SK-N-SH (cell line): ENCODE measurements at regions not wholly inside any gene's neighbourhood (a gene's known extent, or its start where the extent isn't known, plus 50 kb on each side); places are given as distances from the start of the nearest gene placed in this dataset.

ENCODE experiments used
- CTCF ChIA-PET: fragments of 300-600, 350-600 bp; formaldehyde crosslinking; extraction: SDS; loops from one replicate; lab custom pipeline; 2021; lab: Yijun Ruan, JAX
- POLR2A ChIA-PET: fragments of 350-600 bp; sonication (Branson Sonifier 250); formaldehyde crosslinking; extraction: SDS; loops from one replicate; lab custom pipeline; 2020; ENCODE audit warnings: antibody characterized with exemption, inconsistent platforms; lab: Yijun Ruan, JAX
- DNase-seq: peaks from one replicate; pipeline ENCODE4 v3.0.0; 2012
- H2AFZ ChIP-seq: fragments of 200-600 bp; sonication (generic); 2 replicates; pipeline ENCODE4 v1.8.1; 2016; ENCODE audit warnings: antibody characterized with exemption, mild to moderate bottlenecking, low read depth
- H3F3A ChIP-seq: fragments of 200-600 bp; sonication (generic); replicated peaks from 2 replicates; pipeline ENCODE3; 2016; ENCODE audit warnings: antibody characterized with exemption, mild to moderate bottlenecking; ENCODE audit not compliant: insufficient read depth
- H3K27ac ChIP-seq, 2 experiments: fragments of 200-500 bp in 1 of 2; fragments of 200-600 bp in 1 of 2; sonication (Bioruptor generic) in 1 of 2; sonication (generic), shearing (Covaris generic) in 1 of 2; 2 replicates each; pipeline versions ENCODE4 v1.5.1 to v1.6.1; 2014 to 2016; ENCODE audit warnings: low read depth in 2 of 2, inconsistent platforms in 1 of 2, low read length in 1 of 2, mild to moderate bottlenecking in 1 of 2, mixed read lengths in 1 of 2
- H3K27me3 ChIP-seq: fragments of 200-600 bp; sonication (generic), shearing (Covaris generic); 2 replicates; pipeline ENCODE4 v1.6.1; 2016; ENCODE audit warnings: mixed run types; ENCODE audit not compliant: insufficient read depth
- H3K36me3 ChIP-seq, 2 experiments: fragments of 200-500 bp in 1 of 2; fragments of 200-600 bp in 1 of 2; sonication (Bioruptor generic) in 1 of 2; sonication (generic) in 1 of 2; replicated peaks in 1 of 2; 2 replicates each; pipeline versions ENCODE3 to v1.5.1; 2014 to 2016; ENCODE audit warnings: low read length in 1 of 2, mild to moderate bottlenecking in 1 of 2; ENCODE audit not compliant: insufficient read depth in 2 of 2, control insufficient read depth in 1 of 2
- H3K4me1 ChIP-seq, 2 experiments: fragments of 200-500 bp in 1 of 2; fragments of 200-600 bp in 1 of 2; sonication (Bioruptor generic) in 1 of 2; sonication (generic), shearing (Covaris generic) in 1 of 2; 2 replicates each; pipeline versions ENCODE4 v1.5.1 to v1.6.1; 2014 to 2016; ENCODE audit warnings: low read depth in 1 of 2, low read length in 1 of 2, mixed run types in 1 of 2; ENCODE audit not compliant: insufficient read depth in 2 of 2, control insufficient read depth in 1 of 2
- H3K4me2 ChIP-seq: fragments of 200-600 bp; sonication (generic), shearing (Covaris generic); 2 replicates; pipeline ENCODE4 v1.6.1; 2017; ENCODE audit warnings: mixed run types
- H3K4me3 ChIP-seq, 2 experiments: fragments of 200-500 bp in 1 of 2; fragments of 200-600 bp in 1 of 2; sonication (Bioruptor generic) in 1 of 2; sonication (generic), shearing (Covaris generic) in 1 of 2; 2 replicates each; pipeline versions ENCODE4 v1.5.1 to v1.8.1; 2014 to 2016; ENCODE audit warnings: low read depth in 2 of 2, inconsistent platforms in 1 of 2, low read length in 1 of 2, mild to moderate bottlenecking in 1 of 2, mixed read lengths in 1 of 2, moderate library complexity in 1 of 2
- H3K79me2 ChIP-seq: fragments of 200-600 bp; sonication (generic); 2 replicates; pipeline ENCODE4 v1.8.1; 2017; ENCODE audit warnings: mild to moderate bottlenecking; ENCODE audit not compliant: insufficient read depth
- H3K9ac ChIP-seq: fragments of 200-600 bp; sonication (generic); 2 replicates; pipeline ENCODE4 v1.6.1; 2017; ENCODE audit warnings: mixed run types
- H3K9me2 ChIP-seq: fragments of 200-600 bp; sonication (generic); 2 replicates; pipeline ENCODE4 v1.6.1; 2017; ENCODE audit warnings: mixed run types
- H3K9me3 ChIP-seq: fragments of 200-600 bp; sonication (generic); 2 replicates; pipeline ENCODE4 v1.6.1; 2017; ENCODE audit warnings: mixed run types, mild to moderate bottlenecking, moderate library complexity
- H4K20me1 ChIP-seq: fragments of 200-600 bp; sonication (generic); 2 replicates; pipeline ENCODE4 v1.6.1; 2017; ENCODE audit warnings: mild to moderate bottlenecking, mixed run types; ENCODE audit not compliant: insufficient read depth
- EP300 ChIP-seq, 2 experiments: IDR thresholded peaks; 2 replicates each; pipeline versions ENCODE4 v1.4.0 to v1.6.1; 2012; ENCODE audit warnings: borderline replicate concordance in 1 of 2, low read depth in 1 of 2, low read length in 1 of 2
- EZH2phosphoT487 ChIP-seq: fragments of 200-600 bp; sonication (generic); IDR thresholded peaks from 2 replicates; pipeline ENCODE4 v1.6.1; 2017; ENCODE audit warnings: low read depth, mixed run types, mild to moderate bottlenecking, antibody characterized with exemption, moderate library complexity, borderline replicate concordance
- FOSL2 ChIP-seq: IDR thresholded peaks from 2 replicates; pipeline ENCODE4 v1.4.0; 2012; ENCODE audit warnings: low read depth, mild to moderate bottlenecking, moderate library complexity, borderline replicate concordance
- FOXJ3 ChIP-seq: sonication (generic); formaldehyde crosslinking; IDR thresholded peaks from 2 replicates; pipeline ENCODE4 v1.5.1; 2020; ENCODE audit warnings: mild to moderate bottlenecking, missing genetic modification reagents
- GABPA ChIP-seq: IDR thresholded peaks from 2 replicates; pipeline ENCODE4 v1.4.0; 2012; ENCODE audit warnings: low read depth, mild to moderate bottlenecking
- GATA2 ChIP-seq: sonication (generic); formaldehyde crosslinking; IDR thresholded peaks from 2 replicates; pipeline ENCODE4 v1.5.0; 2020; ENCODE audit warnings: mild to moderate bottlenecking, missing genetic modification reagents
- JUND ChIP-seq: IDR thresholded peaks from 2 replicates; pipeline ENCODE4 v1.4.0; 2012
- MXI1 ChIP-seq: IDR thresholded peaks from 2 replicates; pipeline ENCODE4 v1.6.1; 2012; ENCODE audit warnings: mild to moderate bottlenecking, low read depth, low read length, improper control_type of control experiment
- NFIC ChIP-seq: IDR thresholded peaks from 2 replicates; pipeline ENCODE4 v1.4.0; 2012; ENCODE audit warnings: borderline replicate concordance
- POLR2AphosphoS5 ChIP-seq: IDR thresholded peaks from 2 replicates; pipeline ENCODE4 v1.6.1; 2012; ENCODE audit warnings: low read depth, low read length
- RAD21 ChIP-seq: IDR thresholded peaks from 2 replicates; pipeline ENCODE4 v1.6.1; 2012; ENCODE audit warnings: mild to moderate bottlenecking, low read length
- SIN3A ChIP-seq: IDR thresholded peaks from 2 replicates; pipeline ENCODE4 v1.6.1; 2012; ENCODE audit warnings: low read depth, mild to moderate bottlenecking, low read length, moderate library complexity, borderline replicate concordance
- SMC3 ChIP-seq: IDR thresholded peaks from 2 replicates; pipeline ENCODE4 v1.6.1; 2012; ENCODE audit warnings: low read depth, low read length, improper control_type of control experiment
- TCF12 ChIP-seq: IDR thresholded peaks from 2 replicates; pipeline ENCODE4 v1.4.0; 2012
- YY1 ChIP-seq: IDR thresholded peaks from 2 replicates; pipeline ENCODE4 v1.4.0; 2012; ENCODE audit warnings: low read depth, mild to moderate bottlenecking
- WGBS: methylation state at CpG from one replicate; pipeline ENCODE4 v1.1.6; 2017; ENCODE audit warnings: low lambda C conversion rate; 5-methylcytosine and 5-hydroxymethylcytosine counted together
- TF ChIP-seq, protein P1 (sequence below): IDR thresholded peaks from 2 replicates; pipeline ENCODE4; 2012
- TF ChIP-seq, protein P2 (sequence below): IDR thresholded peaks from 2 replicates; pipeline ENCODE4 v1.4.0; 2012; ENCODE audit warnings: low read depth, borderline replicate concordance
- TF ChIP-seq, protein P3 (sequence below): IDR thresholded peaks from 2 replicates; pipeline ENCODE4 v1.4.0; 2012; ENCODE audit warnings: low read depth
- TF ChIP-seq, protein P4 (sequence below): fragments of 200-600 bp; sonication (generic); IDR thresholded peaks from 2 replicates; pipeline ENCODE4 v1.6.1; 2017; ENCODE audit warnings: antibody characterized with exemption, mild to moderate bottlenecking, moderate library complexity
- TF ChIP-seq, protein P5 (sequence below): IDR thresholded peaks from 2 replicates; pipeline ENCODE4 v1.4.0; 2012; ENCODE audit warnings: low read depth, borderline replicate concordance

DNA sequence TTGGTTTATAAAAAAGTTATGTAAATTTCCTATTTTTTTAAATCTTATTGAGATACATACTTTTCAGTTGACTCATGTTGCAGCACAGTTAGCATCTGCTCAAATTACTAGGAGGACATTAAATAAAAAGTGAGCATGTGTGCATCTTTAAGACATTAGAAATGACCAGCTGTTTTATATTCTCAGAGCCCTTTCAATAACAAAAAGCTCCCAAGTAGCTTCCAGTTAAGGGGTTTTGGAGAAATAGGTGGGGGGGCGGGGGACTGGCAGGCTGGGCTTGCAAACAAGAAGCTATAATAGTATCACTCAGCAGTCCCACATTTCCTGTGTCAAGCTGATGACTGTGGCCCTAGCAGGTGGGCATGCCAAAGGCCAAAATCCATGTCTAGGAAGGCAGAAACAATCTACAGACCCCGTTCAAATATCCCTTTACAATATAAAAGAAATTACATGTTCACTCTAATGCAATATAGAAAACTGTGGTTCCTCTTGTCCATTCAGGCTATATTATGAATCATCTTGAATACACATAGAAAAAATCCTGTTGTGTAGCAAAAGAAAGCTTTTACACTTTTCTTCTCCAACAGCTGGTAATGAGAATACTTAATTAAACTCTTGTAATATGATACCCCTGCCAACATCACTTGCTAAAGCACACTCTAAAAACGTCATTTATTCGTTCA lies 1713.2 kb upstream of the SLC10A2 start:
- Histone ChIP-seq H3K9me3 (no peaks in the 10 kb centered on the region), H3F3A (no peaks in the 10 kb centered on the region), H3K4me3 (no peak overlapping the region), H3K27ac (no peak overlapping the region), H3K9me2 (no peaks in the 10 kb centered on the region), H3K36me3 (no peaks in the 10 kb centered on the region), H3K79me2 (no peaks in the 10 kb centered on the region), H3K27me3 (no peaks in the 10 kb centered on the region), H2AFZ (no peak overlapping the region), H4K20me1 (no peaks in the 10 kb centered on the region), H3K4me1 (no peaks in the 10 kb centered on the region), H3K4me2 (no peak overlapping the region), H3K9ac (no peak overlapping the region)
- no peak for DNase-seq
- ChIA-PET CTCF (no interaction called here), POLR2A (no interaction called here)
- WGBS, result 44% methylated on average over 4 of the region's 4 CpGs
- TF ChIP-seq, protein P1, sequence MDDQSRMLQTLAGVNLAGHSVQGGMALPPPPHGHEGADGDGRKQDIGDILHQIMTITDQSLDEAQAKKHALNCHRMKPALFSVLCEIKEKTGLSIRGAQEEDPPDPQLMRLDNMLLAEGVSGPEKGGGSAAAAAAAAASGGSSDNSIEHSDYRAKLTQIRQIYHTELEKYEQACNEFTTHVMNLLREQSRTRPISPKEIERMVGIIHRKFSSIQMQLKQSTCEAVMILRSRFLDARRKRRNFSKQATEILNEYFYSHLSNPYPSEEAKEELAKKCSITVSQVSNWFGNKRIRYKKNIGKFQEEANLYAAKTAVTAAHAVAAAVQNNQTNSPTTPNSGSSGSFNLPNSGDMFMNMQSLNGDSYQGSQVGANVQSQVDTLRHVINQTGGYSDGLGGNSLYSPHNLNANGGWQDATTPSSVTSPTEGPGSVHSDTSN, result no peak
- TF ChIP-seq JUND (no peak), EP300 (IDR thresholded peaks at IDR 0.05; ENCODE audit: borderline replicate concordance in 1 of 2, low read depth in 1 of 2, low read length in 1 of 2) (no peak), SIN3A (no peak), RAD21 (no peak), GATA2 (no peak), TCF12 (no peak), FOSL2 (no peak), NFIC (no peak), EZH2phosphoT487 (no peak), POLR2AphosphoS5 (no peak), FOXJ3 (no peak), YY1 (no peak), GABPA (no peak), SMC3 (no peak), MXI1 (no peak)
- TF ChIP-seq, protein P2, sequence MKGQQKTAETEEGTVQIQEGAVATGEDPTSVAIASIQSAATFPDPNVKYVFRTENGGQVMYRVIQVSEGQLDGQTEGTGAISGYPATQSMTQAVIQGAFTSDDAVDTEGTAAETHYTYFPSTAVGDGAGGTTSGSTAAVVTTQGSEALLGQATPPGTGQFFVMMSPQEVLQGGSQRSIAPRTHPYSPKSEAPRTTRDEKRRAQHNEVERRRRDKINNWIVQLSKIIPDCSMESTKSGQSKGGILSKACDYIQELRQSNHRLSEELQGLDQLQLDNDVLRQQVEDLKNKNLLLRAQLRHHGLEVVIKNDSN, result no peak
- TF ChIP-seq, protein P3, sequence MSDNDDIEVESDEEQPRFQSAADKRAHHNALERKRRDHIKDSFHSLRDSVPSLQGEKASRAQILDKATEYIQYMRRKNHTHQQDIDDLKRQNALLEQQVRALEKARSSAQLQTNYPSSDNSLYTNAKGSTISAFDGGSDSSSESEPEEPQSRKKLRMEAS, result no peak
- TF ChIP-seq, protein P4, sequence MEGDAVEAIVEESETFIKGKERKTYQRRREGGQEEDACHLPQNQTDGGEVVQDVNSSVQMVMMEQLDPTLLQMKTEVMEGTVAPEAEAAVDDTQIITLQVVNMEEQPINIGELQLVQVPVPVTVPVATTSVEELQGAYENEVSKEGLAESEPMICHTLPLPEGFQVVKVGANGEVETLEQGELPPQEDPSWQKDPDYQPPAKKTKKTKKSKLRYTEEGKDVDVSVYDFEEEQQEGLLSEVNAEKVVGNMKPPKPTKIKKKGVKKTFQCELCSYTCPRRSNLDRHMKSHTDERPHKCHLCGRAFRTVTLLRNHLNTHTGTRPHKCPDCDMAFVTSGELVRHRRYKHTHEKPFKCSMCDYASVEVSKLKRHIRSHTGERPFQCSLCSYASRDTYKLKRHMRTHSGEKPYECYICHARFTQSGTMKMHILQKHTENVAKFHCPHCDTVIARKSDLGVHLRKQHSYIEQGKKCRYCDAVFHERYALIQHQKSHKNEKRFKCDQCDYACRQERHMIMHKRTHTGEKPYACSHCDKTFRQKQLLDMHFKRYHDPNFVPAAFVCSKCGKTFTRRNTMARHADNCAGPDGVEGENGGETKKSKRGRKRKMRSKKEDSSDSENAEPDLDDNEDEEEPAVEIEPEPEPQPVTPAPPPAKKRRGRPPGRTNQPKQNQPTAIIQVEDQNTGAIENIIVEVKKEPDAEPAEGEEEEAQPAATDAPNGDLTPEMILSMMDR, result no peak
- TF ChIP-seq, protein P5, sequence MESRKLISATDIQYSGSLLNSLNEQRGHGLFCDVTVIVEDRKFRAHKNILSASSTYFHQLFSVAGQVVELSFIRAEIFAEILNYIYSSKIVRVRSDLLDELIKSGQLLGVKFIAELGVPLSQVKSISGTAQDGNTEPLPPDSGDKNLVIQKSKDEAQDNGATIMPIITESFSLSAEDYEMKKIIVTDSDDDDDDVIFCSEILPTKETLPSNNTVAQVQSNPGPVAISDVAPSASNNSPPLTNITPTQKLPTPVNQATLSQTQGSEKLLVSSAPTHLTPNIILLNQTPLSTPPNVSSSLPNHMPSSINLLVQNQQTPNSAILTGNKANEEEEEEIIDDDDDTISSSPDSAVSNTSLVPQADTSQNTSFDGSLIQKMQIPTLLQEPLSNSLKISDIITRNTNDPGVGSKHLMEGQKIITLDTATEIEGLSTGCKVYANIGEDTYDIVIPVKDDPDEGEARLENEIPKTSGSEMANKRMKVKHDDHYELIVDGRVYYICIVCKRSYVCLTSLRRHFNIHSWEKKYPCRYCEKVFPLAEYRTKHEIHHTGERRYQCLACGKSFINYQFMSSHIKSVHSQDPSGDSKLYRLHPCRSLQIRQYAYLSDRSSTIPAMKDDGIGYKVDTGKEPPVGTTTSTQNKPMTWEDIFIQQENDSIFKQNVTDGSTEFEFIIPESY, result no peak
